Effector memory CD4-positive, alpha-beta T cell (primary cell): ENCODE measurements at regions not wholly inside any gene's neighbourhood (a gene's known extent, or its start where the extent isn't known, plus 50 kb on each side); places are given as distances from the start of the nearest gene placed in this dataset.
"Not testable (repeated sequence)": the region's sequence is repeated elsewhere in the genome, so short reads cannot be mapped to it uniquely, and the experiment has no call there.

Experiments
- DNase-seq, 3 donors: peaks; one replicate each; pipeline ENCODE4 v3.0.0-alpha.2; 2020
- H3K27ac ChIP-seq: 2 replicates; pipeline ENCODE4 v1.7.0; 2013; ENCODE audit warnings: mild to moderate bottlenecking, low read length, moderate library complexity; ENCODE audit not compliant: insufficient read depth, poor library complexity, severe bottlenecking
- H3K27me3 ChIP-seq: replicated peaks from 2 replicates; pipeline ENCODE4 v1.7.0; 2013; ENCODE audit warnings: mild to moderate bottlenecking, low read length; ENCODE audit not compliant: insufficient read depth, control insufficient read depth, poor library complexity, severe bottlenecking
- H3K36me3 ChIP-seq: 2 replicates; pipeline ENCODE4 v1.7.0; 2013; ENCODE audit warnings: mild to moderate bottlenecking, low read length, moderate library complexity; ENCODE audit not compliant: control insufficient read depth, insufficient read depth
- H3K4me1 ChIP-seq: 2 replicates; pipeline ENCODE4 v1.7.0; 2013; ENCODE audit warnings: low read length, mild to moderate bottlenecking; ENCODE audit not compliant: control insufficient read depth, insufficient read depth, poor library complexity, severe bottlenecking
- H3K4me3 ChIP-seq: 2 replicates; pipeline ENCODE4 v1.7.0; 2013; ENCODE audit warnings: low read length, low read depth, mild to moderate bottlenecking; ENCODE audit not compliant: insufficient read depth, poor library complexity, severe bottlenecking
- H3K9me3 ChIP-seq: 2 replicates; pipeline ENCODE4 v1.7.0; 2013; ENCODE audit warnings: mild to moderate bottlenecking, low read length, moderate library complexity; ENCODE audit not compliant: control insufficient read depth

DNA sequence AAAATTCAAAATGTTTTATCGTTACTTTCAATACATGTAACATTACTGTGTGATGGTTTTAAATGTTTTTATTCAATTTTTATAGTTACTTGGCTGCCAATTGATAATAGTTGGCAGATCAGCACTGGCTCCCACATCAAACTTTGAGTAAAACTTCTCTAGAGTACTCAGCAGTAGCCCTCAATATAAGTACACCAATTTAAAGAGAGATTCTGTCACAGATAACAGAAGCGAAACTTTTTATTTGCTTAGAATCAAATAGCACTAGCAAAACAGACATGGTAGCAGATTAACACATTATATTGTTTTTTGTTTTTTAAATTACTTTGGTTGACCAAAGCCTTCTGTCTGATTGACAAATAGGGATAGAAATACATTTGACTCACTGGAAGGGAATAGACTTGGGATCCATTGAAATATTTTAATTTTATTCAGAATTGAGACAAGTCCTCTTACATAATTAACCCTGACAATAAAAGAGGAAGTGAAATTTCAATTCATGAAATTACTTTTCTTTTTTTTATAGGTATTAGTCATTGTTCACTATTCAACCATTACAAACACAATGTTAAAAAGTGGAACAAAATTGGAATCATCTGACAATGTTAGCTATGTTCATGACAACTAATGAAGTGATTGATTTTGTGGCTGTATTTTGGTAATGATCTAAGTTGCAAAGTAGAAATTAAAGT is 554.9 kb downstream of the KLHL4 start:
- Histone ChIP-seq H3K9me3 (no peaks in the 10 kb centered on the region), H3K4me1 (no peaks in the 10 kb centered on the region), H3K36me3 (no peaks in the 10 kb centered on the region), H3K27me3 (no peaks in the 10 kb centered on the region), H3K4me3 (no peak overlapping the region), H3K27ac (no peak overlapping the region)
- DNase-seq, result no peak

DNA sequence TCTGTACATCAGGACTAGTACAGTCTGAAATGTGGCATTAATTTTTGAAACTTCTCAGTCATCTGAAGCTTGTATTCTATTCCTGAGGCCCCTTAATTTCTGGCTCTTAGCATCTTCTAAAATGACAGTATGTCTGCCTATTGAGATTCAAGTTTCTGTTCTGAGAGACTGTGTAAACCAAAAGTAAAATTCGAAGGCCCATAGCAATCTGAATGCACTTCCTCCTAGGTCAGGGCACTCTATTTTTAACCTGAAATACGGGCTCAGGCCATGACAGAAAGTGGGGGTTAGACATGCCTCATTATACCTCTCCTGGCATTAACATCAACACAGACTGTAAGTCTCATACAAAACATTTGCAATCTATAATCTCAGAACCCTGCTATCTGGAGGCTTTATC is 584.4 kb downstream of the KLHL4 start:
- no peak for DNase-seq
- no peaks in the 10 kb centered on the region for H3K9me3 ChIP-seq

DNA sequence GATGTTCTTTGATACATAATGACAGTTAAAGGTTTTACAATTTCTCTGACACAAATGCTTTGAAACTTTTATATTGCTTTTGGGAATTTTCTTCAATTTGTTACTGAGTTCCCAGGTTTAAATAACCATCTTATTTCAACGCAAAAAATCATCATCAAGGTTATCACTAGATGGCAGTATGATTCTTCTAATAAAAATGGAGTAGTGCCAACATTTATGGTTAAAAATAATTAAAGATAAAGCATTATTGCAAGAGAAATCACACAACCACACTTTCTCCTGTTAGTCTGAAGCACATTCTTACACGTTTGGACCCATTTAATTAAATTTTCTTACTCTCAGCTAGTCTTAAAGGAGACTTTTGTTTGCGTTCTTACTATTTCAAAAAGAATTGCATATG is 611.3 kb upstream of the CPXCR1 start:
- no peak for DNase-seq
- H3K27me3 ChIP-seq, result no peaks in the 10 kb centered on the region
- no peak overlapping the region for H3K27ac ChIP-seq
- H3K4me1 ChIP-seq, result no peaks in the 10 kb centered on the region
- no peaks in the 10 kb centered on the region for H3K36me3 ChIP-seq
- no peaks in the 10 kb centered on the region for H3K9me3 ChIP-seq
- no peak overlapping the region for H3K4me3 ChIP-seq

More for the DNA sequence above, 584.4 kb downstream of the KLHL4 start:
- Histone ChIP-seq H3K36me3 (no peaks in the 10 kb centered on the region), H3K27me3 (no peaks in the 10 kb centered on the region), H3K4me1 (no peaks in the 10 kb centered on the region), H3K27ac (no peak overlapping the region), H3K4me3 (no peak overlapping the region)

DNA sequence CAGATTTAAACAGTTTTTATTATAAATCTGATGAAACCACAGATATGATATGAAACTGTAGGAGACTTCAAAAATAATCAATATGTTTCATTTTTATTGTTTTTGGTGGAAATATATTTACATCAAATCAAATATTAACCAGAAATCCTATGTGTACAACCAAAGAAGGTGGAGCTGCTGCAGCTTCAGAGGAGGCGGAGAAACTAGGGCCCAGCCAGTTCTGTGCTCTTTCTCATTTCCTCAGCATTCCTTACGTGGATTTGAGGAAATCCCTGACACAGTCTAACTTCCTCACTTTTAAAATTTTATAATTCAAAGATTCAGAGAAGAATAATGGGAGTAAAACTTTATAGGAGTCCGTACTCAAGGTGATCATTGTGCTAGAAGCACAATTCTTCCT is 610.7 kb upstream of the CPXCR1 start:
- Histone ChIP-seq H3K4me1 (no peaks in the 10 kb centered on the region), H3K4me3 (no peak overlapping the region)
- DNase-seq, result no peak

DNA sequence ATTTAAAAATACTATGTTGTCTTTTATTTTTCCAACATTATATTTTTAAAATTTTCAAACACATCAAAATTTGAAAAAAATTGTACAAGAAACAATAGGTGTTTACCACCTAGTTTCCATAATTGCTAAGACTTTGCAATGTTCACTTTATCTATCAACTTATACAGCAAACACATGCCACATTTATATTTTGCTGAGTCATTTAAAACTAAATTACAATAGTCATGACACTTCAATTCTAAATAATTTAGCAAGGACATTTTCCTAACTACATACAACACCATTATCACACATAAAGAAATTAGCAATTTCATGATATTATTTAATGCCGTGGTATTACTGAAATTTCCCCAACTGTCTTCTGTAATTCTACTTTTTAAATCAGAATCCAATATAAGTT is 600.4 kb upstream of the CPXCR1 start:
- DNase-seq, result no peak
- Histone ChIP-seq H3K9me3 (no peaks in the 10 kb centered on the region), H3K4me1 (no peaks in the 10 kb centered on the region), H3K36me3 (no peaks in the 10 kb centered on the region), H3K27me3 (no peaks in the 10 kb centered on the region), H3K4me3 (no peak overlapping the region), H3K27ac (no peak overlapping the region)

More for the DNA sequence above, 610.7 kb upstream of the CPXCR1 start:
- Histone ChIP-seq H3K27me3 (no peaks in the 10 kb centered on the region), H3K9me3 (no peaks in the 10 kb centered on the region), H3K36me3 (no peaks in the 10 kb centered on the region), H3K27ac (no peak overlapping the region)

DNA sequence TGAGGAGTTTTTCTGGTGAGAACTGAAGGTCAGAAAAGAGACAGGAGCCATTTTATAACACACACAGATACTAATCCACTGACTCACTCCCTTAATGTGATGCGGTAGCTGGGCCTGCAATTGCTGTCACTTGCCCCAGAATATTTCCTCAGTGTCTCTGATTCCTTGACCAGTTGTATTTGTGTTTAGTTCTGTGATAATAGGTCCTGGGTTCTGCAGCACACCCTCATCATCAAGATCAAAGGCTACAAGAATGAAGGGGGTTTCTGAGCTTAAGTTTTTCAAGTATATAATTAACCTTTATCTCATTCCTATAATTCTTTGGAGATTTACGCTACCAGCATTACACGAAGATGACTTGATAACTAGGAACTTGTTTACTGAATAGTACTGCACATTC is 576.5 kb upstream of the CPXCR1 start:
- Histone ChIP-seq H3K4me3 (no peak overlapping the region), H3K4me1 (no peaks in the 10 kb centered on the region), H3K9me3 (no peaks in the 10 kb centered on the region), H3K36me3 (no peaks in the 10 kb centered on the region), H3K27me3 (no peaks in the 10 kb centered on the region), H3K27ac (no peak overlapping the region)
- no peak for DNase-seq

DNA sequence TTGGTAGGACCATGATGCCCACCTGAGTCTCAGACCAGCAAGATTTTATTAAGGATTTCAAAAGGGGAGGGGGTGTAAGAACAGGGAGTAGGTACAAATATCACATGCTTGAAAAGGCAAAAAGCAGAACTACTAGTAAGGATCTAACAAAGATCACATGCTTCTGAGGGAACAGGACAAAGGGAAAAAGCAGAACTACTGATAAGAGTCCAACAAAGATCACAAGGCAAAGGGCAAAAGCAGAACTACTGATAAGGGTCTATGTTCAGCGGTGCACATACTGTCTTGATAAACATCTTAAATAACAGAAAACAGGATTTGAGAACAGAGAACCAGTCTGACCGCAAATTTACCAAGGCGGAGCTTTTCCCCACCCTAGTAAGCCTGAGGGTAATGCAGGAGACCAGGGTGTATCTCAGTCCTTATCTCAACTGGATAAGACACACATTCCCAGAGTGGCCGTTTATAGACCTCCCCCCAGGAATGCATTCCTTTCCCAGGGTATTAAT is 573.0 kb upstream of the CPXCR1 start:
- H3K27me3 ChIP-seq, H3K36me3 ChIP-seq, H3K27ac ChIP-seq, H3K9me3 ChIP-seq, H3K4me3 ChIP-seq, DNase-seq, H3K4me1 ChIP-seq: not testable (repeated sequence)

DNA sequence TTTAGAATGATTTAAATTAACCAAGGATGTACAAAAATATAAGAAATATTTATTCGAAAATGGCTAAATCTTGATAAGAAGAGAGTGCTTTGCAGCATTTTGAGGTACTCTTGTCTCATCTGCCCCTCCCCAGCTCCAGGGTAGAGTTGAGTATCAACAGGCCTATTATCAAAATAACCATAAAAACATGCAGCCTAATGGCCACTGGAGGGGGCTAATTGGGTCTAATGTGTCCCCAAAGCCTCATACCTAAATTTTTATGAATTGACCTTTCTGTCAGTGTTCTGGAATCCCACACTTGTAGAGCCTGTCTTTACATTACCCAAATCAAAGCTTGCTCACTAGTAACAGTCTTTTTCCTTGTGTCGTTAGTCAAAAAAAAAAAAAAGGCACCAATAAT is 544.9 kb upstream of the CPXCR1 start:
- no peak overlapping the region for H3K4me3 ChIP-seq
- no peaks in the 10 kb centered on the region for H3K4me1 ChIP-seq
- no peaks in the 10 kb centered on the region for H3K27me3 ChIP-seq
- no peak for DNase-seq
- H3K9me3 ChIP-seq, result no peaks in the 10 kb centered on the region
- no peaks in the 10 kb centered on the region for H3K36me3 ChIP-seq
- H3K27ac ChIP-seq, result no peak overlapping the region

DNA sequence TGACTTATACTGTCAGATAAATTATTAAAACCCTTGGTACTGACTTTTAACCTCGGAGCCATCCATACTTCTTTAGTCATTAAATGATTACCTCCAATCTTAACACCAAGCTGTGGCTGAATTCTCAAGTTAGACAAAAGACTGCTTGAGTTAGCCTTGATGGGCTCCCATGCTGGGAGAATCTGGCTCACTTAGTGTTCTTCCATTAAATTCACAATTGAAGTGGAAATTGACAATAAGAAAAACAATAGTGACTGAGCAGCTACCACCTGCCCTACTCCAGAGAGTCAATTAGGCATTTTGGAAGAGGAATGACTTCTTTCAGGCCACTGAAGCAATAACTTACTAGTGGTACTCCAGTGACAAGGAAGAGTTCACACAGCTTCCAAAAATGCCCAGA is 503.0 kb upstream of the CPXCR1 start:
- no peak for DNase-seq
- H3K4me1 ChIP-seq, result no peaks in the 10 kb centered on the region
- no peak overlapping the region for H3K4me3 ChIP-seq
- no peaks in the 10 kb centered on the region for H3K27me3 ChIP-seq
- no peaks in the 10 kb centered on the region for H3K9me3 ChIP-seq
- no peaks in the 10 kb centered on the region for H3K36me3 ChIP-seq
- no peak overlapping the region for H3K27ac ChIP-seq

DNA sequence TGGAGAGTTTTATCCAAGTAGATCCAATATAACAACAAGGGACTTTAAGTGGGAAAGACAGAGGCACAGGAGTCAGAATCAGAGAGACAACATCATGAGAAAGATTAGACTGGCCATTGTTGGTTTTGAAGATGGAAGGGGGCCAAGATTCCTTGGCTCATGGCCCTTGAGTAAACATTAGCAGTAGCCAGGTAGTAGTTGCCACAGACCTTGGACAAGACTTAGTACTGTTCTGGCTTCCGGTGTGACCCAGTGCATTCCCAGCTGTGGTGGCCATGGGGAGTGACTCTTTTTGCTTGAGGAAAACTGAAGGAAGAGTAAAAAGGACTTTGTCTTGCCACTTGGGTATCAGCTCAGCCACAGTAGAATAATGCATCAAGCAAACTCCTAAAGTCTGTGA is 462.2 kb upstream of the CPXCR1 start:
- no peaks in the 10 kb centered on the region for H3K9me3 ChIP-seq
- H3K36me3 ChIP-seq, result no peaks in the 10 kb centered on the region
- no peak overlapping the region for H3K4me3 ChIP-seq
- H3K4me1 ChIP-seq, result no peaks in the 10 kb centered on the region
- H3K27me3 ChIP-seq, result no peaks in the 10 kb centered on the region
- no peak overlapping the region for H3K27ac ChIP-seq
- no peak for DNase-seq
